Vagina (tissue), 2 donors: ENCODE measurements at regions not wholly inside any gene's neighbourhood (a gene's known extent, or its start where the extent isn't known, plus 50 kb on each side); places are given as distances from the start of the nearest gene placed in this dataset.

Experiments used
- POLR2A ChIP-seq, 2 donors: fragments of 450-650 bp; IDR thresholded peaks; one replicate each; pipeline ENCODE4 v1.6.1; 2017; ENCODE audit warnings: antibody characterized with exemption in 2 of 2, mild to moderate bottlenecking in 2 of 2, moderate library complexity in 2 of 2
- POLR2AphosphoS5 ChIP-seq, 2 donors: sonication (generic); formaldehyde crosslinking; IDR thresholded peaks; one replicate each; pipeline ENCODE4 v1.9.0; 2017; ENCODE audit warnings: antibody characterized with exemption in 2 of 2, mild to moderate bottlenecking in 2 of 2, low read depth in 1 of 2; ENCODE audit not compliant: insufficient read depth in 1 of 2
- TF ChIP-seq, protein P1 (sequence below), 3 experiments: fragments of 450-650 bp in 2 of 3; fragments of 200-600 bp in 1 of 3; sonication (generic) in 1 of 3; IDR thresholded peaks; one replicate each; pipeline ENCODE4 v1.5.1; 2017 to 2019; ENCODE audit warnings: antibody characterized with exemption in 3 of 3, mild to moderate bottlenecking in 2 of 3, moderate library complexity in 2 of 3

DNA sequence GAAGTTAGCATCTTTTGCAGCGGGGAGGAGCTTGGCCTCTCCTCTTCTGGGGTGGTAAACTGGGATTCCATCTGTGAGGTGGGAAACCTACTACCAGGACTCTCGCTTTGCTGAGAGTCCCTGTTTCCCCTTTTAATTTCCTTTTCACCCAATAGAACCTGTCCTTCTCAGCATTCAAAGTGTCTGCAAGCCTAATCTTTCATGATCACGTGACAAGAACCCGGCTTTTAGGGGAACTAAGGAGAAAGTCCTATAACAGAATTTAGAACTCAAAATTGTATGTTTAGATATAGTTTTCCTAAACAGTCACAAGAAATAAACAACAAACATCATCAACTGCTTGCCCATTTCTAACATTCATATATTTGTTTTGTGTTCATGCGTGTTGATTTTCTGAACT, 103.6 kb upstream of the CDH19 start:
- TF ChIP-seq POLR2A (IDR thresholded peaks at IDR 0.05) (no peak), POLR2AphosphoS5 (IDR thresholded peaks at IDR 0.05; ENCODE audit: insufficient read depth in 1 of 2, low read depth in 1 of 2) (no peak)
- TF ChIP-seq, protein P1, sequence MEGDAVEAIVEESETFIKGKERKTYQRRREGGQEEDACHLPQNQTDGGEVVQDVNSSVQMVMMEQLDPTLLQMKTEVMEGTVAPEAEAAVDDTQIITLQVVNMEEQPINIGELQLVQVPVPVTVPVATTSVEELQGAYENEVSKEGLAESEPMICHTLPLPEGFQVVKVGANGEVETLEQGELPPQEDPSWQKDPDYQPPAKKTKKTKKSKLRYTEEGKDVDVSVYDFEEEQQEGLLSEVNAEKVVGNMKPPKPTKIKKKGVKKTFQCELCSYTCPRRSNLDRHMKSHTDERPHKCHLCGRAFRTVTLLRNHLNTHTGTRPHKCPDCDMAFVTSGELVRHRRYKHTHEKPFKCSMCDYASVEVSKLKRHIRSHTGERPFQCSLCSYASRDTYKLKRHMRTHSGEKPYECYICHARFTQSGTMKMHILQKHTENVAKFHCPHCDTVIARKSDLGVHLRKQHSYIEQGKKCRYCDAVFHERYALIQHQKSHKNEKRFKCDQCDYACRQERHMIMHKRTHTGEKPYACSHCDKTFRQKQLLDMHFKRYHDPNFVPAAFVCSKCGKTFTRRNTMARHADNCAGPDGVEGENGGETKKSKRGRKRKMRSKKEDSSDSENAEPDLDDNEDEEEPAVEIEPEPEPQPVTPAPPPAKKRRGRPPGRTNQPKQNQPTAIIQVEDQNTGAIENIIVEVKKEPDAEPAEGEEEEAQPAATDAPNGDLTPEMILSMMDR (IDR thresholded peaks at IDR 0.05): no peak
